ENCODE measurements at regions not wholly inside any gene's neighbourhood (a gene's known extent, or its start where the extent isn't known, plus 50 kb on each side); places are given as distances from the start of the nearest gene placed in this dataset.

DNA sequence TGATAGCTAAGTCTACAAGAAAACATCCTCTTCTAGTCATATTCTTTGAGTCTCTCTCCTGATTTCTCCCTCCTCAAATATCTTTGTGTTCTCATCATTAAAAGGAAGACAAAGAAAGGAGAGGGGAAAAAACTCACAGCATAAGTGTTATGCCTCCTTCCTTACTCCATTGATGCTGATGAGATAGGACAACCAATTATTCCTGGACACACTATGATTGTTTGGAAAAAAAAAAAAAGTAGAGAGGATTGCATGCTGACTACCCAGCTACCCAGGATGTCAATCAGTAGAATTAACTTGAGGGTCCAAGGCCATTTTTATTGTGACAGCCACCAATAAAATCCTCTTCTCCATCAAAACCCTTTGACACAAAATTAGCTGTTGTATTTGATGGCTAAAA is 299.1 kb upstream of the CDH8 start:
- TF ChIP-seq GABPA (IDR thresholded peaks at IDR 0.05; ENCODE audit: low read depth) (no peak), POLR2AphosphoS5 (IDR thresholded peaks at IDR 0.05; ENCODE audit: low read depth) (no peak), SPI1 (IDR thresholded peaks at IDR 0.05; ENCODE audit: borderline replicate concordance, low read depth) (no peak)
- TF ChIP-seq, protein P1, sequence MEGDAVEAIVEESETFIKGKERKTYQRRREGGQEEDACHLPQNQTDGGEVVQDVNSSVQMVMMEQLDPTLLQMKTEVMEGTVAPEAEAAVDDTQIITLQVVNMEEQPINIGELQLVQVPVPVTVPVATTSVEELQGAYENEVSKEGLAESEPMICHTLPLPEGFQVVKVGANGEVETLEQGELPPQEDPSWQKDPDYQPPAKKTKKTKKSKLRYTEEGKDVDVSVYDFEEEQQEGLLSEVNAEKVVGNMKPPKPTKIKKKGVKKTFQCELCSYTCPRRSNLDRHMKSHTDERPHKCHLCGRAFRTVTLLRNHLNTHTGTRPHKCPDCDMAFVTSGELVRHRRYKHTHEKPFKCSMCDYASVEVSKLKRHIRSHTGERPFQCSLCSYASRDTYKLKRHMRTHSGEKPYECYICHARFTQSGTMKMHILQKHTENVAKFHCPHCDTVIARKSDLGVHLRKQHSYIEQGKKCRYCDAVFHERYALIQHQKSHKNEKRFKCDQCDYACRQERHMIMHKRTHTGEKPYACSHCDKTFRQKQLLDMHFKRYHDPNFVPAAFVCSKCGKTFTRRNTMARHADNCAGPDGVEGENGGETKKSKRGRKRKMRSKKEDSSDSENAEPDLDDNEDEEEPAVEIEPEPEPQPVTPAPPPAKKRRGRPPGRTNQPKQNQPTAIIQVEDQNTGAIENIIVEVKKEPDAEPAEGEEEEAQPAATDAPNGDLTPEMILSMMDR (IDR thresholded peaks at IDR 0.05; ENCODE audit: insufficient read depth, low read length): no peak
- TF ChIP-seq, protein P2, sequence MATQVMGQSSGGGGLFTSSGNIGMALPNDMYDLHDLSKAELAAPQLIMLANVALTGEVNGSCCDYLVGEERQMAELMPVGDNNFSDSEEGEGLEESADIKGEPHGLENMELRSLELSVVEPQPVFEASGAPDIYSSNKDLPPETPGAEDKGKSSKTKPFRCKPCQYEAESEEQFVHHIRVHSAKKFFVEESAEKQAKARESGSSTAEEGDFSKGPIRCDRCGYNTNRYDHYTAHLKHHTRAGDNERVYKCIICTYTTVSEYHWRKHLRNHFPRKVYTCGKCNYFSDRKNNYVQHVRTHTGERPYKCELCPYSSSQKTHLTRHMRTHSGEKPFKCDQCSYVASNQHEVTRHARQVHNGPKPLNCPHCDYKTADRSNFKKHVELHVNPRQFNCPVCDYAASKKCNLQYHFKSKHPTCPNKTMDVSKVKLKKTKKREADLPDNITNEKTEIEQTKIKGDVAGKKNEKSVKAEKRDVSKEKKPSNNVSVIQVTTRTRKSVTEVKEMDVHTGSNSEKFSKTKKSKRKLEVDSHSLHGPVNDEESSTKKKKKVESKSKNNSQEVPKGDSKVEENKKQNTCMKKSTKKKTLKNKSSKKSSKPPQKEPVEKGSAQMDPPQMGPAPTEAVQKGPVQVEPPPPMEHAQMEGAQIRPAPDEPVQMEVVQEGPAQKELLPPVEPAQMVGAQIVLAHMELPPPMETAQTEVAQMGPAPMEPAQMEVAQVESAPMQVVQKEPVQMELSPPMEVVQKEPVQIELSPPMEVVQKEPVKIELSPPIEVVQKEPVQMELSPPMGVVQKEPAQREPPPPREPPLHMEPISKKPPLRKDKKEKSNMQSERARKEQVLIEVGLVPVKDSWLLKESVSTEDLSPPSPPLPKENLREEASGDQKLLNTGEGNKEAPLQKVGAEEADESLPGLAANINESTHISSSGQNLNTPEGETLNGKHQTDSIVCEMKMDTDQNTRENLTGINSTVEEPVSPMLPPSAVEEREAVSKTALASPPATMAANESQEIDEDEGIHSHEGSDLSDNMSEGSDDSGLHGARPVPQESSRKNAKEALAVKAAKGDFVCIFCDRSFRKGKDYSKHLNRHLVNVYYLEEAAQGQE (IDR thresholded peaks at IDR 0.05; ENCODE audit: insufficient replicate concordance, low read depth): no peak
- Histone ChIP-seq H3K4me3 (replicated peaks; ENCODE audit: insufficient read depth, low read length) (no peak overlapping the region), H3K27me3 (ENCODE audit: insufficient read depth, poor library complexity, severe bottlenecking) (no peaks in the 10 kb centered on the region), H3K27ac (replicated peaks) (no peak overlapping the region)
- DNase-seq (ENCODE audit: low read depth in 1 of 2, low spot score in 1 of 2): no peak

DNA sequence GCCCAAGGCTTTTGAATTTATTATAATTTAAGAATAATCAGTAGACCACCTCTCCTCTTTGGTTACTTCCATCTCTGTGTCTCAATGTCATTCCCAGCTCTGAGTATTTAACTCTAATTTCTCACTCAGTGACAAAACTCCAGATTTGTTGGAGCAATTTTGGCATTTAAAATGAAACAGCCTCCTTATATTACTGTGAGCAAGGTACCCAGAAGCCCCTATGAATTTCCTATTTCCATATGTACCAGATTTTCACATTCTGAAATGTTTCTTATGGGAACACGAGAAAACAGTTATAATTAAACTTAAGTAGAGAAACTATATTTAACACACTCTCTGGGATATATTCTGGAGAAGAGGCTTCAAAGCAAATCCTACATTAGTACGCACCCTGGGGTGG is 285.4 kb upstream of the CDH8 start:
- Histone ChIP-seq H3K27ac (replicated peaks) (no peak overlapping the region), H3K27me3 (ENCODE audit: insufficient read depth, poor library complexity, severe bottlenecking) (no peaks in the 10 kb centered on the region), H3K4me3 (replicated peaks; ENCODE audit: insufficient read depth, low read length) (no peak overlapping the region)
- no peak for DNase-seq (ENCODE audit: low read depth in 1 of 2, low spot score in 1 of 2)
- TF ChIP-seq SPI1 (IDR thresholded peaks at IDR 0.05; ENCODE audit: borderline replicate concordance, low read depth) (no peak), GABPA (IDR thresholded peaks at IDR 0.05; ENCODE audit: low read depth) (no peak), POLR2AphosphoS5 (IDR thresholded peaks at IDR 0.05; ENCODE audit: low read depth) (no peak)
- TF ChIP-seq, protein P2 (IDR thresholded peaks at IDR 0.05; ENCODE audit: insufficient replicate concordance, low read depth): no peak
- TF ChIP-seq, protein P1 (IDR thresholded peaks at IDR 0.05; ENCODE audit: insufficient read depth, low read length): no peak

DNA sequence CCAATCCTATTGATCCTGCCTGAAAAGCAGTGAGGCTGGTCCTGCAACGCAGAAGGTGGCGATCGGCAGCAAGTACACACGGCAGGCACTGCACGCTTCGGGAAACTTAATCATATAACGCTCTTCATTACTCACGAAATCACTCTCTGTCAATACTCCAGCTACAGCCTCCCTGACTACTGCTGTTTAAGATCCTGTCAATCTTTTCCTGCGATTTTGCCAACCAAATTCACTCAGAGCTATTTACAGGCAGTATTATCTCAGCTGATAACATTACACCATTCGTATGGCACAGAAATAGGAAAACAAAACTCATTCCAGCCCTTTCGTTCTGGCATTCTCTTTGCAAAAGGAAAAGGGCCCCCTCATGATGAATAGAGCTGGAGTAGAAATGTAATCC is 262.4 kb upstream of the CDH8 start:
- H3K4me3 ChIP-seq (replicated peaks; ENCODE audit: insufficient read depth, low read length): no peak overlapping the region
- H3K27ac ChIP-seq (replicated peaks): no peak overlapping the region
- no peaks in the 10 kb centered on the region for H3K27me3 ChIP-seq (ENCODE audit: insufficient read depth, poor library complexity, severe bottlenecking)
- no peak for DNase-seq (ENCODE audit: low read depth in 1 of 2, low spot score in 1 of 2)
- TF ChIP-seq, protein P1 (IDR thresholded peaks at IDR 0.05; ENCODE audit: insufficient read depth, low read length): no peak
- TF ChIP-seq GABPA (IDR thresholded peaks at IDR 0.05; ENCODE audit: low read depth): no peak
- TF ChIP-seq POLR2AphosphoS5 (IDR thresholded peaks at IDR 0.05; ENCODE audit: low read depth): no peak

DNA sequence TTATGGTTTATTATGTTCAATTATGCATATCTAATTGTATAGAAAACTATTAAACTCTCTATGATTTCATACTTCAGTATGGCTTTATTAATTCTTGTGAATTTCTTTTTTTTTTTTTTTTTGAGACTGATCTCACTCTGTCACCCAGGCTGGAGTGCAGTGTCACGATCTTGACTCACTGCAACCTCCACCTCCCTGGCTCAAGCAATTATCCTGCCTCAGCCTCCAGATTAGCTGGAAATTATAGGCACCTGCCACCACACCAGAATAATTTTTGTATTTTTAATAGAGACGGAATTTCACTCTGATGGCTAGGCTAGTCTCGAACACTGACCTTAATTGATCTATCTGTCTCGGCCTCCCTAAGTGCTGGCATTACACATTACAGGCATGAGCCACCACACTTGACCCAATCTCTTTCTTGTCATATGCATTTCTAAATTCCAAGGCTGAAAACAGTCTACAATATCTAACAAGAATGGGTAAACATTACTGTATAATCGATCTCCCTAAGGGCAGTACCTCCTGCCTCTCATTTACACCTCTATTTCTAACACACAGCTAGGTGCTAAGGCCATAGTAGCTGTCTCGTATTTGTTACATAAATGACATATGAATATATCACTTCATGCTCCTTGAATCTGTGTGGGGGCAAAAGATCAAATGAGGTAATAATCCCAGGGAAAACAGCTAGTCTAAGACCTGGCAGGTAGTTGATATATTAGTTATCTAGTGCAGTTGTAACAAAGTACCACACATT is 258.2 kb upstream of the CDH8 start:
- TF ChIP-seq SPI1 (IDR thresholded peaks at IDR 0.05; ENCODE audit: borderline replicate concordance, low read depth) (no peak), GABPA (IDR thresholded peaks at IDR 0.05; ENCODE audit: low read depth) (no peak), POLR2AphosphoS5 (IDR thresholded peaks at IDR 0.05; ENCODE audit: low read depth) (no peak)
- TF ChIP-seq, protein P2 (IDR thresholded peaks at IDR 0.05; ENCODE audit: insufficient replicate concordance, low read depth): no peak
- TF ChIP-seq, protein P1 (IDR thresholded peaks at IDR 0.05; ENCODE audit: insufficient read depth, low read length): no peak
- no peak for DNase-seq (ENCODE audit: low read depth in 1 of 2, low spot score in 1 of 2)
- H3K27me3 ChIP-seq (ENCODE audit: insufficient read depth, poor library complexity, severe bottlenecking): no peaks in the 10 kb centered on the region
- no peak overlapping the region for H3K27ac ChIP-seq (replicated peaks)
- no peak overlapping the region for H3K4me3 ChIP-seq (replicated peaks; ENCODE audit: insufficient read depth, low read length)

All from HL-60 (cell line).